H1 (cell line): ENCODE measurements at regions not wholly inside any gene's neighbourhood (a gene's known extent, or its start where the extent isn't known, plus 50 kb on each side); places are given as distances from the start of the nearest gene placed in this dataset.

Source experiments
- ATF2 ChIP-seq: IDR thresholded peaks from 2 replicates; pipeline ENCODE4 v1.6.1; 2012; ENCODE audit warnings: low read length, inconsistent platforms
- CTCF ChIP-seq, 3 experiments: IDR thresholded peaks; 1 replicate in 2 of 3; 2 replicates in 1 of 3; pipeline versions ENCODE4 v1.5.1 to v1.6.1; 2011; ENCODE audit warnings: low read length in 3 of 3, mild to moderate bottlenecking in 3 of 3, inconsistent platforms in 2 of 3, low read depth in 1 of 3, moderate library complexity in 1 of 3; ENCODE audit not compliant: insufficient read depth in 1 of 3; ENCODE audit errors: control extremely low read depth in 1 of 3
- EP300 ChIP-seq, 2 experiments: IDR thresholded peaks; 1 replicate in 1 of 2; 2 replicates in 1 of 2; pipeline ENCODE4 v1.6.1; 2011 to 2012; ENCODE audit warnings: low read depth in 2 of 2, low read length in 2 of 2, mild to moderate bottlenecking in 2 of 2, borderline replicate concordance in 1 of 2, inconsistent platforms in 1 of 2, moderate library complexity in 1 of 2
- EZH2 ChIP-seq: fragments of 200-600 bp; sonication (generic); IDR thresholded peaks from 2 replicates; pipeline ENCODE4 v1.7.1; 2012; ENCODE audit warnings: low read depth, mild to moderate bottlenecking, moderate library complexity, low read length, inconsistent platforms; ENCODE audit not compliant: severe bottlenecking
- GABPA ChIP-seq: IDR thresholded peaks from 2 replicates; pipeline ENCODE4 v1.6.1; 2011; ENCODE audit warnings: mild to moderate bottlenecking, low read length, moderate library complexity, borderline replicate concordance; ENCODE audit not compliant: insufficient read depth
- KDM1A ChIP-seq: fragments of 200-600, 300-600 bp; sonication (generic); IDR thresholded peaks from 2 replicates; pipeline ENCODE4 v1.7.1; 2016; ENCODE audit warnings: mild to moderate bottlenecking, low read length, borderline replicate concordance
- MAFK ChIP-seq: IDR thresholded peaks from 2 replicates; pipeline ENCODE4 v1.6.1; 2012; ENCODE audit warnings: low read depth, mild to moderate bottlenecking, improper control_type of control experiment, low read length
- POLR2A ChIP-seq, 2 experiments: IDR thresholded peaks; 1 replicate in 1 of 2; 2 replicates in 1 of 2; pipeline ENCODE4 v1.6.1; 2011; ENCODE audit warnings: low read depth in 2 of 2, low read length in 2 of 2, mild to moderate bottlenecking in 2 of 2; ENCODE audit errors: control extremely low read depth in 1 of 2
- RFX5 ChIP-seq: IDR thresholded peaks from 2 replicates; pipeline ENCODE4 v1.6.1; 2011; ENCODE audit warnings: low read depth, low read length, improper control_type of control experiment, borderline replicate concordance
- SIN3A ChIP-seq, 2 experiments: IDR thresholded peaks in 1 of 2; conservative IDR thresholded peaks in 1 of 2; 2 replicates each; pipeline ENCODE4 v1.6.1; 2011 to 2012; ENCODE audit warnings: low read length in 2 of 2, improper control_type of control experiment in 1 of 2, low read depth in 1 of 2, mild to moderate bottlenecking in 1 of 2
- SP1 ChIP-seq: IDR thresholded peaks from 2 replicates; pipeline ENCODE4 v1.6.1; 2011; ENCODE audit warnings: low read depth, low read length
- TAF7 ChIP-seq: optimal IDR thresholded peaks from 2 replicates; pipeline ENCODE3; 2011; ENCODE audit warnings: low read depth, mild to moderate bottlenecking, inconsistent platforms, low read length, moderate library complexity, borderline replicate concordance

- TF ChIP-seq RFX5 (no peak), EZH2 (no peak), CTCF (IDR thresholded peaks at IDR 0.05; ENCODE audit: control extremely low read depth in 1 of 3, insufficient read depth in 1 of 3, low read depth in 1 of 3, low read length in 3 of 3) (no peak), SP1 (no peak), TAF7 (no peak), POLR2A (IDR thresholded peaks at IDR 0.05; ENCODE audit: control extremely low read depth in 1 of 2, low read depth in 2 of 2, low read length in 2 of 2) (no peak), SIN3A (conservative IDR thresholded peaks at IDR 0.05 in 1 of 2, IDR thresholded peaks at IDR 0.05 in 1 of 2; ENCODE audit: low read depth in 1 of 2, low read length in 2 of 2) (no peak), GABPA (no peak), KDM1A (no peak), ATF2 (no peak), EP300 (IDR thresholded peaks at IDR 0.05; ENCODE audit: borderline replicate concordance in 1 of 2, low read depth in 2 of 2, low read length in 2 of 2) (no peak), MAFK (no peak)
Measured at GRCh38 chr7:10913457-10913856, 60.2 kb upstream of the PHF14 start.
